ENCODE measurements at regions not wholly inside any gene's neighbourhood (a gene's known extent, or its start where the extent isn't known, plus 50 kb on each side); places are given as distances from the start of the nearest gene placed in this dataset.
"Not testable (repeated sequence)": the region's sequence is repeated elsewhere in the genome, so short reads cannot be mapped to it uniquely, and the experiment has no call there.

- DNase-seq (ENCODE audit: low spot score), result no peak
These were observed 146.5 kb downstream of the SH3BGRL start for GRCh38 chrX:81348388-81348787.

- no peak for DNase-seq (ENCODE audit: low spot score)
These were observed 153.1 kb downstream of the SH3BGRL start for GRCh38 chrX:81354954-81355353.

- DNase-seq (ENCODE audit: low spot score), result no peak
These were observed 153.5 kb downstream of the SH3BGRL start for GRCh38 chrX:81355436-81355835.

- DNase-seq (ENCODE audit: low spot score), result no peak
These were observed 165.4 kb downstream of the SH3BGRL start for GRCh38 chrX:81367291-81367690.

- DNase-seq (ENCODE audit: low spot score), result peak; percentile 13
These were observed 175.4 kb downstream of the SH3BGRL start for GRCh38 chrX:81377329-81377728.

GRCh38 chrX:81378560-81378959 is 176.7 kb downstream of the SH3BGRL start:
- no peak for DNase-seq (ENCODE audit: low spot score)

GRCh38 chrX:81390237-81390636 is 188.3 kb downstream of the SH3BGRL start:
- DNase-seq (ENCODE audit: low spot score), result no peak

- DNase-seq (ENCODE audit: low spot score), result no peak
These were observed 190.5 kb downstream of the SH3BGRL start for GRCh38 chrX:81392396-81392795.

GRCh38 chrX:81405781-81406180 is 203.9 kb downstream of the SH3BGRL start:
- DNase-seq (ENCODE audit: low spot score), result no peak

- DNase-seq (ENCODE audit: low spot score), result no peak
These were observed 209.6 kb downstream of the SH3BGRL start for GRCh38 chrX:81411517-81411916.

GRCh38 chrX:81412428-81412827 is 210.5 kb downstream of the SH3BGRL start:
- no peak for DNase-seq (ENCODE audit: low spot score)

- DNase-seq (ENCODE audit: low spot score), result not testable (repeated sequence)
These were observed 211.0 kb downstream of the SH3BGRL start for GRCh38 chrX:81412857-81413256.

- DNase-seq (ENCODE audit: low spot score), result no peak
These were observed 212.7 kb downstream of the SH3BGRL start for GRCh38 chrX:81414630-81415029.
